Coronary artery (tissue), 2 donors: ENCODE measurements at regions not wholly inside any gene's neighbourhood (a gene's known extent, or its start where the extent isn't known, plus 50 kb on each side); places are given as distances from the start of the nearest gene placed in this dataset.

ENCODE experiments used
- DNase-seq: peaks from one replicate; pipeline ENCODE4 v3.0.0-alpha.2; 2017; ENCODE audit warnings: low spot score
- H3K27ac ChIP-seq, 2 donors: fragments of 200-600 bp; sonication (generic); one replicate each; pipeline ENCODE4 v1.5.1; 2016 to 2019
- H3K4me3 ChIP-seq: fragments of 200-600 bp; sonication (generic); 2 replicates; pipeline ENCODE4 v1.5.1; 2016; ENCODE audit warnings: mild to moderate bottlenecking, moderate library complexity
- TF ChIP-seq, protein P1 (sequence below): fragments of 200-600 bp; sonication (generic); IDR thresholded peaks from one replicate; pipeline ENCODE4 v1.5.1; 2019; ENCODE audit warnings: antibody characterized with exemption

DNA sequence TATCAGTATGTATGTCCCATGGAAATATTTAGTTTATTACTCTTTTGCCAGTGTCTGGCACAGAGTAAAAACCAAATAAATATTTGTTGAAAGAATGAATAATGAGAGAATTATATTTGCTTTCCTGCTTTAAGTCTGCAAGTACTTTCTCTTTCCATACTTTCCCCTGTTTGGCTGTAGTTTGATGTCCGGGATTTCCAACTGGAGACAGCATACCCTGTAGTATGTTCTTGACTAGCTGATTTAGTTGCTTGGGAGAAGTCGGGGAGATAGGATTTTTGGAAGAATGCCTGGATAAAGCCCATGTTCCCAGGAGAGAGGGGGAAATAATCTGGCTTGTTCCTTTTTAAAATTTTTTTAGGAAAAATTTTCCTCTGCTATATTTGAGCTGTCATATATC is 516.1 kb downstream of the CCSER2 start:
- Histone ChIP-seq H3K4me3 (no peak overlapping the region), H3K27ac (no peak overlapping the region)
- TF ChIP-seq, protein P1, sequence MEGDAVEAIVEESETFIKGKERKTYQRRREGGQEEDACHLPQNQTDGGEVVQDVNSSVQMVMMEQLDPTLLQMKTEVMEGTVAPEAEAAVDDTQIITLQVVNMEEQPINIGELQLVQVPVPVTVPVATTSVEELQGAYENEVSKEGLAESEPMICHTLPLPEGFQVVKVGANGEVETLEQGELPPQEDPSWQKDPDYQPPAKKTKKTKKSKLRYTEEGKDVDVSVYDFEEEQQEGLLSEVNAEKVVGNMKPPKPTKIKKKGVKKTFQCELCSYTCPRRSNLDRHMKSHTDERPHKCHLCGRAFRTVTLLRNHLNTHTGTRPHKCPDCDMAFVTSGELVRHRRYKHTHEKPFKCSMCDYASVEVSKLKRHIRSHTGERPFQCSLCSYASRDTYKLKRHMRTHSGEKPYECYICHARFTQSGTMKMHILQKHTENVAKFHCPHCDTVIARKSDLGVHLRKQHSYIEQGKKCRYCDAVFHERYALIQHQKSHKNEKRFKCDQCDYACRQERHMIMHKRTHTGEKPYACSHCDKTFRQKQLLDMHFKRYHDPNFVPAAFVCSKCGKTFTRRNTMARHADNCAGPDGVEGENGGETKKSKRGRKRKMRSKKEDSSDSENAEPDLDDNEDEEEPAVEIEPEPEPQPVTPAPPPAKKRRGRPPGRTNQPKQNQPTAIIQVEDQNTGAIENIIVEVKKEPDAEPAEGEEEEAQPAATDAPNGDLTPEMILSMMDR, result no peak
- DNase-seq, result no peak

DNA sequence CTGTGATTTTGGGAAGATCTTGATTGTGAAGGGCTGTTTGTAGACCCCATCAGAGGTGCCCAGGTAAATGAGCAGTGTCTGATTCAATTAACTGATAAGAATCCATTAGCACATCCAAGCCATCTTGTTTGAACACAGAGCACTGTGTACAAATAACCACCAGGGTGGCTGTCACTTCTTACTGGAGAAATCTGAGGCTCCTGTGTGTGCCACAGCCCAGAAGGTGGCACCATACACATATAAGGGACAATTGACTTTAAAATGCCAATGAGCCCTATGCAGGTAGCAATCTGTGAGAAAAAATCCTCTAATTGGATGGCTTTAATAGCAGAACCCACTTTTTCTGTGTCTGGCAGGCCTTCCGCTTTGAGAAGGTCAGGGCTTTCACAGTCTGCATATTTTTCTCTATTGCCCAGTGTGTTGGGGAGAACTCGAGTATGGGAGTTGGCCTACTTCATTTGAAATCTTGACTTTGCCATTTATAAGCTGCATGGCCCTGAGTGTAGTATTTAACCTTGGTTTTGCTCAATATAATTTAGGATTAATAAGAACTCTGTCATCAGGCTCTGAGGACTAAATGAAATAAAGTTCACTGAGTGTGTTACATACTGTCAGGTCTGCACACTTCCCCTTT is 517.4 kb downstream of the CCSER2 start:
- Histone ChIP-seq H3K27ac (no peak overlapping the region), H3K4me3 (no peak overlapping the region)
- TF ChIP-seq, protein P1, result no peak
- no peak for DNase-seq

- TF ChIP-seq, protein P1, result no peak
Observed at GRCh38 chr10:84846658-84847316, 518.4 kb downstream of the CCSER2 start.

DNA sequence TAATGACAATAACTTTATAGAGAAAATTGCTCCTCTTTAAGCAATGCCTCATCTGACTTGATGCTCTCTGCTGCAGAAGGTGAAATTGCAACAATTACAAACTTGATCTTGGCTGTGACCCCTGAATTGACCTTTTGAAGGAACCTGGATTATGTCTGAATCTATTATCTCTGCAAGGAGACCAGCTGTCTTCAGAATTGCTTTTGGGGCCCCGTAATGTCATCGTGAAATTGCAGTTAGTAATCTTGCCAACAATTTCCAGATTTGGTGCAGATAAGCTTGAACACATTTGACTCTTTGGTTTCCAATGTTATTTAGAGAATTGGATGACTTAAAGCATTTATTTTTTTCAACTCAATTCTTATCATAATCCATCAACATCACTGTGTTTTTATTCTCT is 520.6 kb downstream of the CCSER2 start:
- H3K27ac ChIP-seq, result no peak overlapping the region
- H3K4me3 ChIP-seq, result no peak overlapping the region
- no peak for DNase-seq
- TF ChIP-seq, protein P1, result no peak

More at GRCh38 chr10:84846658-84847316, 518.4 kb downstream of the CCSER2 start:
- no peak overlapping the region for H3K27ac ChIP-seq
- no peak overlapping the region for H3K4me3 ChIP-seq
- DNase-seq, result no peak

GRCh38 chr10:84850826-84851225 is 522.4 kb downstream of the CCSER2 start:
- Histone ChIP-seq H3K4me3 (no peak overlapping the region), H3K27ac (no peak overlapping the region)
- TF ChIP-seq, protein P1, result no peak
- no peak for DNase-seq

DNA sequence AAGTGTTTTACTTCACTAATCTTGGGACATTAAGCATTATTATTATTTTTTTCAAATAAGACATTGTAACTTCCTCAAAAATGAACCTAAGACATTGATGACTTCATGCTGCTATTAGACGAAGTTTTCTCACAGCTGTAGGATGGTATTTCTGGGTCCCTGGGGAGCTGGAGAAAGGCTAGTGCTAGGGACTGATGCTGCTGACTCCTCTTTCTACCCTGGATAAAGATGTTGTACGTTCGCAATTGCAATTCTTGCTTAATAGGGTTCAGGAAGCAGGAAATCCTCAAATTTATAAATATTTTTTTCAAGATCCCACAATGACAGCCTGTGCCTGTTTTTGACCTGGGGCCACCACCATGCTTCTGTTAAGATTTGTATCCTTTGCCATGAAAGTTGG is 526.0 kb downstream of the CCSER2 start:
- no peak overlapping the region for H3K4me3 ChIP-seq
- no peak overlapping the region for H3K27ac ChIP-seq
- TF ChIP-seq, protein P1, result no peak
- DNase-seq, result no peak

DNA sequence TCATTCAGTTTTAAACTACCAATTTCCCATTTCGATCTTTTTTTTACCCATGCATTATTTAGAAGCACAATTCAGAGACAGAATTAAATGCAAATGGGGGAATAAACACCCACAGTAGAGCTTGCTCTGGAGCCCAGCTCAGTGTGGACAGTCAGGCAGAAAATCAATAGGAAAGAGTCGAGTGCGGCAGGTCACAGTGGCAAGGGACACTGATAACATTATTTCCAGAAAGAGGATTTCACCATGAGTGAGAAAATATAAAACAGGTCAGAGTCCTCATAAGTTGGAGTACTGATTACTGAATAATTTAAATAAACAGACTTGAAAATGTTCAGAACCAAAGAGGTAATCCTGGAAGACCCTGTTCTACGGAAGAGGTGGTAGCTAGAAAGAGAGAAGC is 532.5 kb downstream of the CCSER2 start:
- TF ChIP-seq, protein P1, result no peak
- H3K27ac ChIP-seq, result no peak overlapping the region
- no peak overlapping the region for H3K4me3 ChIP-seq
- DNase-seq, result no peak
